H9 (cell line): ENCODE measurements at regions not wholly inside any gene's neighbourhood (a gene's known extent, or its start where the extent isn't known, plus 50 kb on each side); places are given as distances from the start of the nearest gene placed in this dataset.

Experiments
- DNase-seq: peaks from one replicate; pipeline ENCODE4 v3.0.0-alpha.2; 2017
- H2AFZ ChIP-seq: one replicate; pipeline ENCODE4 v1.6.1; 2013; ENCODE audit warnings: mild to moderate bottlenecking, low read length, control low read depth, moderate library complexity
- H2AK5ac ChIP-seq: 2 replicates; pipeline ENCODE4 v1.6.1; 2013; ENCODE audit warnings: low read length, control low read depth, mixed read lengths; ENCODE audit not compliant: insufficient read length
- H2BK120ac ChIP-seq: one replicate; pipeline ENCODE4 v1.6.1; 2013; ENCODE audit warnings: low read depth, mild to moderate bottlenecking, low read length, control low read depth, inconsistent platforms; ENCODE audit not compliant: poor library complexity, severe bottlenecking
- H2BK12ac ChIP-seq: 2 replicates; pipeline ENCODE4 v1.6.1; 2013; ENCODE audit warnings: low read length, control low read depth, mixed read lengths, low read depth; ENCODE audit not compliant: insufficient read length
- H2BK15ac ChIP-seq: 2 replicates; pipeline ENCODE4 v1.6.1; 2013; ENCODE audit warnings: low read depth, low read length, control low read depth
- H2BK20ac ChIP-seq: one replicate; pipeline ENCODE4 v1.6.1; 2013; ENCODE audit warnings: low read depth, mild to moderate bottlenecking, low read length, control low read depth, inconsistent platforms; ENCODE audit not compliant: poor library complexity, severe bottlenecking
- H2BK5ac ChIP-seq: 2 replicates; pipeline ENCODE4 v1.6.1; 2013; ENCODE audit warnings: low read length, control low read depth, mixed read lengths; ENCODE audit not compliant: insufficient read length
- H3K14ac ChIP-seq: 2 replicates; pipeline ENCODE4 v1.6.1; 2013; ENCODE audit warnings: low read length, control low read depth; ENCODE audit not compliant: insufficient read depth
- H3K18ac ChIP-seq: 2 replicates; pipeline ENCODE4 v1.6.1; 2013; ENCODE audit warnings: low read depth, mild to moderate bottlenecking, mixed read lengths, low read length, control low read depth; ENCODE audit not compliant: insufficient read length
- H3K23ac ChIP-seq: 2 replicates; pipeline ENCODE4 v1.6.1; 2013; ENCODE audit warnings: low read length, control low read depth, mixed read lengths, low read depth; ENCODE audit not compliant: insufficient read length
- H3K23me2 ChIP-seq: 2 replicates; pipeline ENCODE4 v1.6.1; 2013; ENCODE audit warnings: low read depth, mild to moderate bottlenecking, mixed read lengths, low read length, control low read depth; ENCODE audit not compliant: insufficient read length, poor library complexity, severe bottlenecking
- H3K27ac ChIP-seq: 2 replicates; pipeline ENCODE4 v1.5.1; 2013; ENCODE audit warnings: low read length, control low read depth, mixed read lengths, low read depth; ENCODE audit not compliant: insufficient read length
- H3K27me3 ChIP-seq: 2 replicates; pipeline ENCODE4 v1.6.1; 2013; ENCODE audit warnings: low read length, control low read depth, inconsistent platforms; ENCODE audit not compliant: insufficient read depth
- H3K4ac ChIP-seq: 2 replicates; pipeline ENCODE4 v1.6.1; 2013; ENCODE audit warnings: low read depth, mild to moderate bottlenecking, control low read depth, inconsistent platforms, low read length, moderate library complexity
- H3K4me1 ChIP-seq: 2 replicates; pipeline ENCODE4 v1.6.1; 2013; ENCODE audit warnings: low read length, control low read depth, inconsistent platforms; ENCODE audit not compliant: insufficient read depth
- H3K4me2 ChIP-seq: 2 replicates; pipeline ENCODE4 v1.6.1; 2013; ENCODE audit warnings: low read length, control low read depth, mixed read lengths; ENCODE audit not compliant: insufficient read length, insufficient read depth
- H3K56ac ChIP-seq: 2 replicates; pipeline ENCODE4 v1.6.1; 2013; ENCODE audit warnings: low read depth, mild to moderate bottlenecking, mixed read lengths, low read length, control low read depth; ENCODE audit not compliant: insufficient read length
- H3K79me1 ChIP-seq: 2 replicates; pipeline ENCODE4 v1.6.1; 2013; ENCODE audit warnings: low read depth, mild to moderate bottlenecking, moderate library complexity, low read length, control low read depth, inconsistent platforms; ENCODE audit not compliant: insufficient read depth, poor library complexity, severe bottlenecking
- H3K79me2 ChIP-seq: 2 replicates; pipeline ENCODE4 v1.6.1; 2013; ENCODE audit warnings: low read length, control low read depth, inconsistent platforms; ENCODE audit not compliant: insufficient read depth
- H3K9ac ChIP-seq: 2 replicates; pipeline ENCODE4 v1.6.1; 2013; ENCODE audit warnings: low read length, control low read depth, mixed read lengths; ENCODE audit not compliant: insufficient read length; ENCODE audit errors: extremely low read depth
- H3K9me3 ChIP-seq: one replicate; pipeline ENCODE4 v1.6.1; 2013; ENCODE audit warnings: low read depth, low read length, inconsistent platforms; ENCODE audit not compliant: control insufficient read depth
- H3T11ph ChIP-seq: one replicate; pipeline ENCODE4 v1.6.1; 2013; ENCODE audit warnings: mild to moderate bottlenecking, low read length, control low read depth, inconsistent platforms
- H4K20me1 ChIP-seq: one replicate; pipeline ENCODE4 v1.6.1; 2013; ENCODE audit not compliant: control insufficient read depth, insufficient read length, insufficient read depth
- H4K5ac ChIP-seq: 2 replicates; pipeline ENCODE4 v1.6.1; 2013; ENCODE audit warnings: low read depth, mild to moderate bottlenecking, mixed read lengths, low read length, control low read depth; ENCODE audit not compliant: insufficient read length
- H4K8ac ChIP-seq: replicated peaks from 2 replicates; pipeline ENCODE4 v1.6.1; 2013; ENCODE audit warnings: low read length, control low read depth, mixed read lengths, low read depth; ENCODE audit not compliant: insufficient read length
- H4K91ac ChIP-seq: 2 replicates; pipeline ENCODE4 v1.6.1; 2013; ENCODE audit warnings: low read depth, mild to moderate bottlenecking, moderate library complexity, mixed read lengths, low read length, control low read depth; ENCODE audit not compliant: insufficient read length
- H3K27ac Mint-ChIP-seq, 3 experiments: 2 replicates in 2 of 3; 3 replicates in 1 of 3; pipeline ENCODE4 v1.8.0; 2020 to 2021; ENCODE audit warnings: mixed read lengths in 3 of 3, mild to moderate bottlenecking in 1 of 3, moderate library complexity in 1 of 3
- H3K27me3 Mint-ChIP-seq: 2 replicates; pipeline ENCODE4 v1.8.0; 2021; ENCODE audit warnings: low read depth, mild to moderate bottlenecking, moderate library complexity, mixed read lengths
- H3K36me3 Mint-ChIP-seq, 3 experiments: 2 replicates in 2 of 3; 3 replicates in 1 of 3; pipeline ENCODE4 v1.8.0; 2020 to 2021; ENCODE audit warnings: low read depth in 3 of 3, mixed read lengths in 3 of 3; ENCODE audit not compliant: insufficient read depth in 1 of 3
- H3K4me1 Mint-ChIP-seq, 2 experiments: 2 replicates each; pipeline ENCODE4 v1.8.0; 2020; ENCODE audit warnings: mixed read lengths in 2 of 2
- H3K4me3 Mint-ChIP-seq, 2 experiments: 2 replicates in 1 of 2; 3 replicates in 1 of 2; pipeline ENCODE4 v1.8.0; 2020 to 2021; ENCODE audit warnings: mild to moderate bottlenecking in 2 of 2, mixed read lengths in 2 of 2, moderate library complexity in 1 of 2
- H3K9me3 Mint-ChIP-seq, 2 experiments: 2 replicates in 1 of 2; 3 replicates in 1 of 2; pipeline ENCODE4 v1.8.0; 2020; ENCODE audit warnings: mild to moderate bottlenecking in 2 of 2, mixed read lengths in 2 of 2, moderate library complexity in 1 of 2
- WGBS: extraction: QIAGEN DNeasy Blood & Tissue Kit; methylation state at CpG from one replicate; pipeline ENCODE4 v1.1.7; 2013; ENCODE audit warnings: missing lambda C conversion rate, low lambda C conversion rate, mixed read lengths; ENCODE audit not compliant: insufficient read length; ENCODE audit errors: extremely low coverage; 5-methylcytosine and 5-hydroxymethylcytosine counted together
- TF ChIP-seq, protein P1 (sequence below): fragments of 200-600 bp; sonication (generic); conservative IDR thresholded peaks from 3 replicates; pipeline ENCODE4 v1.8.0; 2021; ENCODE audit warnings: antibody characterized with exemption, mild to moderate bottlenecking

DNA sequence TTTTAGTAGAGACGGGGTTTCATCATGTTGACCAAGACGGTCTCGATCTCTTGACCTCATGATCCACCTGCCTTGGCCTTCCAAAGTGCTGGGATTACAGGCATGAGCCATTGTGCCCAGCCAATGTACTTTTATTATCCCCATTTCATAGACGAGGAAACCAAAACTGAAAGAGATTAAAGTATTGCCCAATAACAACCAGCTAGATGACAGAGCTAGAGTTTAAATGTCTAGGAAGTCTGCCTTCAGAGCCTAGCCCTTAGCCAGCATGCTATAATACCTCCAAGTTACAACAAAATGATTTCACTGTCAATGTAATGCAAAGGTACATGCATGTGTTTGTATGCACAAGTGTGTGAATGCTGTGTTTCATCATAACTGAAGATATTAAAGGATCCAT, 389.4 kb upstream of the RBMS3 start:
- H2AFZ ChIP-seq: no peak overlapping the region
- Mint-ChIP-seq H3K27me3 (no peaks in the 10 kb centered on the region), H3K9me3 (no peaks in the 10 kb centered on the region), H3K36me3 (no peaks in the 10 kb centered on the region), H3K27ac (no peak overlapping the region), H3K4me3 (no peak overlapping the region), H3K4me1 (peaks cover 0 to 5% of the 10 kb centered on the region in 2 experiments; a peak in 2 of 4 replicates)
- no peaks in the 10 kb centered on the region for H4K20me1 ChIP-seq
- TF ChIP-seq, protein P1, sequence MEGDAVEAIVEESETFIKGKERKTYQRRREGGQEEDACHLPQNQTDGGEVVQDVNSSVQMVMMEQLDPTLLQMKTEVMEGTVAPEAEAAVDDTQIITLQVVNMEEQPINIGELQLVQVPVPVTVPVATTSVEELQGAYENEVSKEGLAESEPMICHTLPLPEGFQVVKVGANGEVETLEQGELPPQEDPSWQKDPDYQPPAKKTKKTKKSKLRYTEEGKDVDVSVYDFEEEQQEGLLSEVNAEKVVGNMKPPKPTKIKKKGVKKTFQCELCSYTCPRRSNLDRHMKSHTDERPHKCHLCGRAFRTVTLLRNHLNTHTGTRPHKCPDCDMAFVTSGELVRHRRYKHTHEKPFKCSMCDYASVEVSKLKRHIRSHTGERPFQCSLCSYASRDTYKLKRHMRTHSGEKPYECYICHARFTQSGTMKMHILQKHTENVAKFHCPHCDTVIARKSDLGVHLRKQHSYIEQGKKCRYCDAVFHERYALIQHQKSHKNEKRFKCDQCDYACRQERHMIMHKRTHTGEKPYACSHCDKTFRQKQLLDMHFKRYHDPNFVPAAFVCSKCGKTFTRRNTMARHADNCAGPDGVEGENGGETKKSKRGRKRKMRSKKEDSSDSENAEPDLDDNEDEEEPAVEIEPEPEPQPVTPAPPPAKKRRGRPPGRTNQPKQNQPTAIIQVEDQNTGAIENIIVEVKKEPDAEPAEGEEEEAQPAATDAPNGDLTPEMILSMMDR: no peak
- no peak overlapping the region for H3K14ac ChIP-seq
- H3K9ac ChIP-seq: no peak overlapping the region
- H3K9me3 ChIP-seq: no peaks in the 10 kb centered on the region
- no peak overlapping the region for H3K27ac ChIP-seq
- H2AK5ac ChIP-seq: no peak overlapping the region
- no peak overlapping the region for H2BK120ac ChIP-seq
- no peak overlapping the region for H3K4me2 ChIP-seq
- no peak overlapping the region for H2BK12ac ChIP-seq
- no peaks in the 10 kb centered on the region for H3K4me1 ChIP-seq
- H3K23me2 ChIP-seq: no peaks in the 10 kb centered on the region
- no peak overlapping the region for H2BK20ac ChIP-seq
- H2BK15ac ChIP-seq: no peak overlapping the region
- no peak overlapping the region for H4K91ac ChIP-seq
- H3K79me2 ChIP-seq: no peaks in the 10 kb centered on the region
- WGBS: no CpG with 5 or more reads among the region's 4 CpGs
- H4K8ac ChIP-seq: no peak overlapping the region
- no peak overlapping the region for H4K5ac ChIP-seq
- no peak overlapping the region for H3K18ac ChIP-seq
- no peak overlapping the region for H3T11ph ChIP-seq
- H3K56ac ChIP-seq: no peak overlapping the region
- H3K23ac ChIP-seq: no peak overlapping the region
- no peak overlapping the region for H3K4ac ChIP-seq
- H2BK5ac ChIP-seq: no peak overlapping the region
- no peaks in the 10 kb centered on the region for H3K79me1 ChIP-seq
- DNase-seq: no peak
- H3K27me3 ChIP-seq: no peaks in the 10 kb centered on the region
